Mucosa of stomach (tissue), 1 donor: ENCODE measurements at regions not wholly inside any gene's neighbourhood (a gene's known extent, or its start where the extent isn't known, plus 50 kb on each side); places are given as distances from the start of the nearest gene placed in this dataset.

Source experiments
- H3K27me3 ChIP-seq: one replicate; pipeline ENCODE4 v1.7.0; 2013; ENCODE audit warnings: mild to moderate bottlenecking, low read length; ENCODE audit not compliant: control insufficient read depth, insufficient read depth
- H3K36me3 ChIP-seq: one replicate; pipeline ENCODE4 v1.7.0; 2013; ENCODE audit warnings: low read length; ENCODE audit not compliant: control insufficient read depth, insufficient read depth
- H3K4me1 ChIP-seq: one replicate; pipeline ENCODE4 v1.7.0; 2013; ENCODE audit warnings: mild to moderate bottlenecking, low read length; ENCODE audit not compliant: control insufficient read depth, insufficient read depth
- H3K4me3 ChIP-seq: one replicate; pipeline ENCODE4 v1.7.0; 2013; ENCODE audit warnings: low read length
- H3K9ac ChIP-seq: one replicate; pipeline ENCODE4 v1.7.0; 2013; ENCODE audit warnings: mild to moderate bottlenecking, low read length, moderate library complexity
- H3K9me3 ChIP-seq: one replicate; pipeline ENCODE4 v1.7.0; 2013; ENCODE audit warnings: mild to moderate bottlenecking, low read length, moderate library complexity; ENCODE audit not compliant: control insufficient read depth
- donor health status: Pancreatic carcinoma.

GRCh38 chr15:77557564-77557963, 75.1 kb downstream of the LINGO1 start:
- H3K36me3 ChIP-seq, result no peaks in the 10 kb centered on the region
- no peaks in the 10 kb centered on the region for H3K4me1 ChIP-seq
- no peak overlapping the region for H3K4me3 ChIP-seq

GRCh38 chr15:77557144-77557543, 75.6 kb downstream of the LINGO1 start:
- peaks cover 2% of the 10 kb centered on the region for H3K4me1 ChIP-seq
- no peak overlapping the region for H3K9ac ChIP-seq
- no peaks in the 10 kb centered on the region for H3K36me3 ChIP-seq
- no peaks in the 10 kb centered on the region for H3K27me3 ChIP-seq
- H3K4me3 ChIP-seq, result no peak overlapping the region
- H3K9me3 ChIP-seq, result no peaks in the 10 kb centered on the region

More at GRCh38 chr15:77557564-77557963, 75.1 kb downstream of the LINGO1 start:
- H3K9me3 ChIP-seq, result no peaks in the 10 kb centered on the region
- H3K9ac ChIP-seq, result no peak overlapping the region
- H3K27me3 ChIP-seq, result no peaks in the 10 kb centered on the region

GRCh38 chr15:77556622-77557021, 76.1 kb downstream of the LINGO1 start:
- H3K9ac ChIP-seq, result no peak overlapping the region
- H3K4me1 ChIP-seq, result peaks cover 6% of the 10 kb centered on the region
- H3K9me3 ChIP-seq, result no peaks in the 10 kb centered on the region
- H3K36me3 ChIP-seq, result no peaks in the 10 kb centered on the region
- H3K4me3 ChIP-seq, result no peak overlapping the region
- H3K27me3 ChIP-seq, result no peaks in the 10 kb centered on the region

- Histone ChIP-seq H3K9me3 (no peaks in the 10 kb centered on the region), H3K36me3 (no peaks in the 10 kb centered on the region), H3K27me3 (no peaks in the 10 kb centered on the region), H3K4me3 (no peak overlapping the region), H3K4me1 (peaks cover 6% of the 10 kb centered on the region), H3K9ac (no peak overlapping the region)
Measured at GRCh38 chr15:77555232-77555631, 77.5 kb downstream of the LINGO1 start.

- H3K4me1 ChIP-seq, result peaks cover 6% of the 10 kb centered on the region
- H3K36me3 ChIP-seq, result no peaks in the 10 kb centered on the region
- H3K4me3 ChIP-seq, result no peak overlapping the region
- H3K9me3 ChIP-seq, result no peaks in the 10 kb centered on the region
- no peak overlapping the region for H3K9ac ChIP-seq
- no peaks in the 10 kb centered on the region for H3K27me3 ChIP-seq
Measured at GRCh38 chr15:77554306-77555080, 78.2 kb downstream of the LINGO1 start.

DNA sequence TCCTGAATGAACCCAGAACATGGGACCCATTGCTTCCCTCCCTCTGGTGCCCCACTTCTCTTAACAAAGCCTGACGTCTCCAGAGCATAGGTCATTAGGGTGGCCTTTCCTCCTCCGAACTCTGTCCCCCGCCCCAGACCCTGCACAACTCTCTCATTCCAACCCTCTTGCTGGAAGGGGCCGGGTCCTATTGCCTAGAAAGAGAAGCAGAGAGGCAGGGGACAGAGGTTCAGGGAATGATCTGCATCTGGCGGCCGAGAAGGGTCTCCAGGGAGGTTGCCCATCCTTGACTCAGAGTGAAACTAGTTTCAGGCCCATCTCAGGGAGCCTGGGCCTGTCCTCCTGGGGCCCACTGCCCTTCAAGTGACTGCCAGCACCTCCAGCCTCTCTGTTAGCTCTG, 79.0 kb downstream of the LINGO1 start:
- Histone ChIP-seq H3K9ac (no peak overlapping the region), H3K9me3 (no peaks in the 10 kb centered on the region), H3K36me3 (no peaks in the 10 kb centered on the region), H3K4me1 (peaks cover 6% of the 10 kb centered on the region), H3K4me3 (no peak overlapping the region), H3K27me3 (no peaks in the 10 kb centered on the region)

DNA sequence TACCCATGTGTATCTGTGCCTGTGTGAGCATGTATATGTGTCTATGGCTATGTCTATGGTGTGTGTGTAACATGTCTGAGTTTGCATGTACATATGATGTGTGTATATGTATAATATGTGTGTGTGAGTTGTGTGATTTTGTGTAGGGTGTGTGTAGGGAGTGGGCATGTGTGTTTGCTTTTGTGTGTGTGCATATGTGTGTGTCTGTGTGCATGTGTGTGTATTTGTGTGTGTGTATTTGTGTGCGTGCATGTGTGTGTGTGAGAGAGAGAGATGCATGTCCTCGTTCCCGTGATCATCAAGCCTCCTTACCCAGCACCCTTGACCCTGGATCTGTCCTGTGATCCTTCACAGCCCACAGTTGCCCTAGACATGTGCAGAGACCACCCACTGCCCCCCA, 79.5 kb downstream of the LINGO1 start:
- H3K9ac ChIP-seq, result no peak overlapping the region
- no peaks in the 10 kb centered on the region for H3K9me3 ChIP-seq
- H3K4me3 ChIP-seq, result no peak overlapping the region
- no peaks in the 10 kb centered on the region for H3K36me3 ChIP-seq
- peaks cover 6% of the 10 kb centered on the region for H3K4me1 ChIP-seq
- no peaks in the 10 kb centered on the region for H3K27me3 ChIP-seq

DNA sequence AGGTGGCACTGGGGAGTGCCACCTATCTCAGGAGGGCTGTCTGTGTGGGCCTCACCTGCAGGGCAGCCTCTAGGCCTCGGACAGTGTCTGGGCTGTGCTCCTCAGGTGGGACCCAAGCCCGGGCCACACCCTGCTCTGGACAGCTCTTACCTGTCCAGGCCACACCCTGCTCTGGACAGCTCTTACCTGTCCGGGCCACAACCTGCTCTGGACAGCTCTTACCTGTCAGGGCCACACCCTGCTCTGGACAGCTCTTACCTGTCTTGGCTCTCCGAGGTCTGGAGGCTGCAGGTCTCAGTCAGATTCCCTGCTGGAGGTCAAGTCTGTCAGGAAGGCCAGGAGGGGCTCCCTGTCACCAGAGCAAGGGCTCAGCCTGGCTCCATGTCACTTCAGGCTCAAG, 80.6 kb downstream of the LINGO1 start:
- Histone ChIP-seq H3K9me3 (no peaks in the 10 kb centered on the region), H3K4me1 (peaks cover 6% of the 10 kb centered on the region), H3K9ac (no peak overlapping the region)

DNA sequence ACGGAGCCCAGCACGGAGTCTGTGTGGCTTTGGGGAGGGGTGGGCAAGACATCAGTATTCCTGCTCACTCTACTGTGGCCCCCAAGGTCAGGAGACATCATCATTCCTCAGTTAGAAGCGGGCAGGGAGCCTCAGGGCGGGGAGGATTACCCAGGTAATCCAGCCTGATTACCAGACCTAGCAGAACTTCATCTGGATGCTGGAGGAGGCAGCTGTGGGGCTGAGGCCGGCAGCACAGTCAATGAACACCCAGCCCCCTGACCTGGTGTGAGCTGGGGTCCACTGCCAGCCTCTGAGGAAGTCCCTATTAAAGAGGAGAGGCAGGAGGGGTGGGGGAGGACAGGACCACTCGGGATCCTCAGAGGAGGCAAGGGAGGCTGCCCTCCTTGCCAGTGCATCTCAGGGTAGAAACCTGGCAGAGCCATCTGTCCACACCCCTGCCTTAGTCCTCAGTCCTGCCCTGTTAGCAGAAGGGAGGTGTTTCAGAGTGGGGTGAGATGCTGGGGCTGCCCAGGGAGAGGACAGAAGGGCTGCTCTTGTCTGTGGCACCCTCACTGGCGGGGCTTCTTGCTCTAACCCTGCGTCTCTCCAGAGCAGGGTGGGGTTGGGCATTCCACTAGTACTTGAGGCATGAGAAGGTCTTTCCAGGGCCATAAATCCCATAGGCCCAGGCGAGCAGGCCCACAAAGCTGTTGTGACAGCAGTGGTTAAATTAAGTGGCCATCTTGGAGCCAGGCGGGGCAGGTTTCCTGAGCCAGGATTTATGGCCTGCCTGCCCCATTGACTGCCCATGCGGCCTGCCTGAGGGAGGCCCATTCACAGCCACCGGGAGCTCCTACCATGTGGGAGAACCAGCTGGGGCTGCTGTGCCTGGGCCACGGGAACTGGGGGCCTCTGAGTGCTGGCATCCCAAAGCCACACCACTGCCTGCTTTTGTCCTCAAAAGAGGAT, 82.1 kb downstream of the LINGO1 start:
- no peak overlapping the region for H3K4me3 ChIP-seq
- H3K9ac ChIP-seq, result no peak overlapping the region
- peaks cover 15% of the 10 kb centered on the region for H3K4me1 ChIP-seq
- no peaks in the 10 kb centered on the region for H3K27me3 ChIP-seq
- no peaks in the 10 kb centered on the region for H3K36me3 ChIP-seq
- H3K9me3 ChIP-seq, result no peaks in the 10 kb centered on the region

More for the DNA sequence above, 80.6 kb downstream of the LINGO1 start:
- no peaks in the 10 kb centered on the region for H3K27me3 ChIP-seq
- no peak overlapping the region for H3K4me3 ChIP-seq
- H3K36me3 ChIP-seq, result no peaks in the 10 kb centered on the region

- Histone ChIP-seq H3K9ac (no peak overlapping the region), H3K4me1 (peaks cover 21% of the 10 kb centered on the region)
Measured at GRCh38 chr15:77549576-77550288, 83.0 kb downstream of the LINGO1 start.

GRCh38 chr15:77548589-77549557, 83.8 kb downstream of the LINGO1 start:
- Histone ChIP-seq H3K9me3 (no peaks in the 10 kb centered on the region), H3K4me3 (no peak overlapping the region), H3K4me1 (peaks cover 22% of the 10 kb centered on the region), H3K27me3 (no peaks in the 10 kb centered on the region), H3K36me3 (no peaks in the 10 kb centered on the region), H3K9ac (no peak overlapping the region)

More at GRCh38 chr15:77549576-77550288, 83.0 kb downstream of the LINGO1 start:
- no peaks in the 10 kb centered on the region for H3K36me3 ChIP-seq
- H3K27me3 ChIP-seq, result no peaks in the 10 kb centered on the region
- no peaks in the 10 kb centered on the region for H3K9me3 ChIP-seq
- no peak overlapping the region for H3K4me3 ChIP-seq
